ENCODE measurements at regions not wholly inside any gene's neighbourhood (a gene's known extent, or its start where the extent isn't known, plus 50 kb on each side); places are given as distances from the start of the nearest gene placed in this dataset.

DNA sequence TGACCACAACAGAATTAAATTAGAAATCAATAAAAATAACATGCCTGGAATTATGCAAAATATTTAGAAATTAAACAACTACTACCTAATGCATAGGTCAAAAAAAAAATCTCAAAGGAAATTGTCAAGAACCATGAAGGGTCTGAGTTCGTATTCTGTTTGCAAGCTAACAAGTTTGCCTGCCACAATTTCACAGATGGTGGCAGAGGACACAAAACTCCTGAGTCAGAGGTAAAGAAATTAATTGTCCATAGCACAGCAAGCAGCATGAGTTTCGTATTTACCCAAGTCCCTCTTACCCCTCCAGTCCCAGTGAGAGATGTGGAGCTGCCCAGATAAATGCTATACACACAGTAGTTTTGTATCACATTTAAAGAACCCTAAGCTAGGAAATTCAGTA is 675.9 kb downstream of the UQCRFS1 start:
- TF ChIP-seq, protein P1, sequence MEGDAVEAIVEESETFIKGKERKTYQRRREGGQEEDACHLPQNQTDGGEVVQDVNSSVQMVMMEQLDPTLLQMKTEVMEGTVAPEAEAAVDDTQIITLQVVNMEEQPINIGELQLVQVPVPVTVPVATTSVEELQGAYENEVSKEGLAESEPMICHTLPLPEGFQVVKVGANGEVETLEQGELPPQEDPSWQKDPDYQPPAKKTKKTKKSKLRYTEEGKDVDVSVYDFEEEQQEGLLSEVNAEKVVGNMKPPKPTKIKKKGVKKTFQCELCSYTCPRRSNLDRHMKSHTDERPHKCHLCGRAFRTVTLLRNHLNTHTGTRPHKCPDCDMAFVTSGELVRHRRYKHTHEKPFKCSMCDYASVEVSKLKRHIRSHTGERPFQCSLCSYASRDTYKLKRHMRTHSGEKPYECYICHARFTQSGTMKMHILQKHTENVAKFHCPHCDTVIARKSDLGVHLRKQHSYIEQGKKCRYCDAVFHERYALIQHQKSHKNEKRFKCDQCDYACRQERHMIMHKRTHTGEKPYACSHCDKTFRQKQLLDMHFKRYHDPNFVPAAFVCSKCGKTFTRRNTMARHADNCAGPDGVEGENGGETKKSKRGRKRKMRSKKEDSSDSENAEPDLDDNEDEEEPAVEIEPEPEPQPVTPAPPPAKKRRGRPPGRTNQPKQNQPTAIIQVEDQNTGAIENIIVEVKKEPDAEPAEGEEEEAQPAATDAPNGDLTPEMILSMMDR (conservative IDR thresholded peaks at IDR 0.05; ENCODE audit: low read depth, low read length): no peak
- TF ChIP-seq EZH2 (IDR thresholded peaks at IDR 0.05; ENCODE audit: borderline replicate concordance, low read depth, low read length, poor library complexity, severe bottlenecking): no peak
